ENCODE measurements at regions not wholly inside any gene's neighbourhood (a gene's known extent, or its start where the extent isn't known, plus 50 kb on each side); places are given as distances from the start of the nearest gene placed in this dataset.
"Not testable (repeated sequence)": the region's sequence is repeated elsewhere in the genome, so short reads cannot be mapped to it uniquely, and the experiment has no call there.

DNA sequence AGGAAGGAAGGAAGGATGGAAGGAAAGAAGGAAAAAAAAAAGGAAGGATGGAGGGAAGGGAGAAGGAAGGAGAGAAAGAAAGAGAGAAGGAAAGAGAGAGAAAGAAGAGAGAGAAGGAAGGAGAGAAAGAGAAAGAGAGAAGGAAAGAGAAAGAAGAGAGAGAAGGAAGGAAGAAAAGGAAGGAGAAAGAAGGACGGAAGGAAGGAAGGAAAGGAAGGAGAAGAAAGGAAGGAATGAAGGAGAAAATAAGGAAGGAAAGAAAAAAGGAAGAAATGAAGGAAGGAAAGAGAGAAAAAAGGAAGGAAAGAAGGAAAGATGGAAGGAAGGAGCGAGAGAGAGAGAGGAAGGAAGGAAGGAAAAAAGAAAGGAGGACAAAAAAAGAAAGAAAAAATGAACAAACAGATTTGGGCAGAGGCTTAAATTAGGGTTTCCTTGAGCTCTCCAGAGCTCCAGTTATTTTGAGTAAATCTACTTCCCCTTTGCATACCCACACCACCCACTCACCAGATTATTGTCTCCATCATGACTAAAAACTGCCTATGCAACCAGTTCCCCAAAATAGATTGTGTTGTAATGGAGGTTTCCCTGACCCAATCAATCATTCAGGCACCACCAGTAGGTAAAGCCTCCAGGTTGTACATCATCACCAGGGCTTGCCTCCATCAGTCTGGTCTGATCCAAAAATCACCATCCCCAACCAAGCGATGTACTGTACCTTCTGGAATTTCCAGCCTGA is 1722.9 kb upstream of the PCDH10 start:
- DNase-seq: no peak

DNA sequence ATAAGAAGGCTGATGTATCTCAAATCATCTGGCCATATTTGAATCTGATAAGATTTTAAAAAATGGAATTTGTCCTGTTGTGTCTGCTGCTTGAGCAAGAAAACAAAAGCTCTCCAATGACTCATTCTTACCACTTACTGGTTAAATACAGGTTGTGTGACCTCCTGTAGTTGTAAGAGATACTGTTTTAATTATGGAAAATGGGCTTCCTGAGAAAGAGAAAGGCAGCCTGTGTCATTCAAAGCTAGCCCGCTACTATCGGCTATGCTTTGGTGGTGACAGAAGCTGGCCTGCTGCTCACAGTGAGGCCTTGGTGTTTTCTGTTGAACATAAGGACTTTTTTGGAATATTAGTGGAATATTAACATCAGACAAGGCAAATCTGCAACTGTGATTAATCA is 1722.1 kb upstream of the PCDH10 start:
- no peak for DNase-seq

DNA sequence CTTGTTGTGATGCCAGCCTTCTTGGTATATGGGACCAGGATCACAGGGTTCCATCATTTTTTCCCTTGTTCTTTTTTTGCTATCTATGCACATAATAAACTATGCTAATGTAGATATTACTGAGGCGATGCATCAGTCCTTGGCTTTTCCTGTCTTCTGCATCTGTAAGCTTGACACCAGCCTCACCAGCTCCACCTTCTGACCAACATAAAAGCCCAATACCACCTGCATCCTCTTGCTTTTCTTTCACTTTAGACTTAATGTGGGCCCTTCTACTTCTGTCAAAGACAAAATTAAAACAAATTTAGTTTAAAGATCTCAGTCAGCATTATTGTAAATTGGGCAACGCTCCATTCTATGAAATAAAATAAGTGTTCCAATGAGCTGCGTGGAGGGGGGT is 1718.8 kb upstream of the PCDH10 start:
- DNase-seq: no peak

DNA sequence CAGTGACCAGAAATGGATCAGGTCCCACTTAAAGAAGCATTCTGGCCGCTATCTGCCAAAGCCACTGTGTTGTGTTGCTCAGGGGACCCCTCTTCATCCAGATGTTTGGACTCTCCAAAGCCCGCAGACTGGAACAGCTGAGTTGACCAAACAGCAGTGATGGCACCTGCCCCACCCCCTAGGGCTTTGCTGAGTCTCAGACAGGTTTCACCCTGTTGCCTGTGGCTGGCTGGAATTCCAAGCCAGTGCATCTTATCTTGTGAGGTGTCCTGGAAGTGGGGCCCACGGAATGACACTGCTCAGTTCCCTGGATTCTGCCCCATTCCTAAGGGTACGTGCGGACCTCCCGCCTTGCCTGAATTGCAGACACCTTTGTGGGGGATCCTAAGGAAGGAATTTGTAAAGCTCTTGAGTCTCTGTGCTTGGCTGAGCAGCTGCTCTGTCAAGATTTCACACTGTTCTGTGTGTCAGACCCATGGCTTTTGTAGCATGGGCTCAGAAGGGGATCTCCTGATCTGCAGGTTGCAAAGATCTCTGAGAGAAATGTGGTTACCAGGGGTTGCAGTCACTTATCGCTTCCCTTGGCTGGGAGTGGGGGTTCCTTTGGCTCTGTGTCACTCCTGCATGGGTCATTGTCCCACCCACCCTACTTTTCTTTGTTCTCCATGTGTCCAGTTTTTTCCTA is 1707.9 kb upstream of the PCDH10 start:
- DNase-seq: no peak

DNA sequence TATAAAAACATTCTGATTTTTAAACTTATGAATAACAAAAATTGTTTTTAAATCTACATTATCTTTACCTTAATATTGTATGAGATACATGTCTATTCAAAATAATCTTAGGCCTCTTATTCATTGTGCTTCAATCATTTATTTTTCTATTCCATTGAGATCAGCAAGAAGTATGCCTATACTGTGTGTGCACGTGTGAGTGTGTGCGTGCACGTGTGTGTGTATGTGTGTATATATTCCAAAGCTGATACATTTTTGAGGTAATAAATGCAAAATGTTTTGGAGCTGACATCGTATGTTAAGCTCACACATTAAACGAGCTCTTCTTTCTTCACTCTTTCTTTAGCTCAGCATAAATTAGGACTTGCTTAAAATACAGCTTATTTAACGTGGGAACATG is 1701.2 kb upstream of the PCDH10 start:
- DNase-seq: no peak

DNA sequence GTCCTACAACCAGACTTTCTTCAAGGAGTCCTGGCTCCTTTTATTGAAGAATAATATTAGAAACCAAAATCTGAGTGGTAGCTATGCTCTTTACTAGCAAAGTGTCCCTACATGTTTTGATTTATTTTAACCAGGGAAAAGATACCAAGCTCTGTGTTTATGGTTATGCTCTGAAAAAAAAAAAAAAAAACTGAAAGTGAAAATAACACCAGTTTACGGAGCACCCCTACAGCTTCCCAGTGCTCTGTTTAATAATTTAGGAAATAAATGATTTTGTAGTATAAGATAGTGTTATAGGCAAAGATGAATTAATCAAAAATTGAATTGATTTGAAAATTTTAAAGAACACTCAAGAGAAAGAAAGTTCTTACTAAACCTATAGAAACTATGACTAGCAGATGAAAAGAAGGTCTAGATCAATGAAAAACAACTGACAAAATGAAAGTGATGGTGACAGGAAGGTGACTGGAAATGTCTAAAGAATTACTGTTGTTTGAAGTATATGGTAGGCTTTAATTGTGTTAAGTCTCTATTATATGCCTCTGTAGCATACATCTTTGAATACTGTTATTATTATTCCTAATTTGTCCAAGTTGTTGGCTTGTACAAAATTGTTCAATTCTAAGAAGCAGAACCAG is 1698.4 kb upstream of the PCDH10 start:
- DNase-seq: no peak

DNA sequence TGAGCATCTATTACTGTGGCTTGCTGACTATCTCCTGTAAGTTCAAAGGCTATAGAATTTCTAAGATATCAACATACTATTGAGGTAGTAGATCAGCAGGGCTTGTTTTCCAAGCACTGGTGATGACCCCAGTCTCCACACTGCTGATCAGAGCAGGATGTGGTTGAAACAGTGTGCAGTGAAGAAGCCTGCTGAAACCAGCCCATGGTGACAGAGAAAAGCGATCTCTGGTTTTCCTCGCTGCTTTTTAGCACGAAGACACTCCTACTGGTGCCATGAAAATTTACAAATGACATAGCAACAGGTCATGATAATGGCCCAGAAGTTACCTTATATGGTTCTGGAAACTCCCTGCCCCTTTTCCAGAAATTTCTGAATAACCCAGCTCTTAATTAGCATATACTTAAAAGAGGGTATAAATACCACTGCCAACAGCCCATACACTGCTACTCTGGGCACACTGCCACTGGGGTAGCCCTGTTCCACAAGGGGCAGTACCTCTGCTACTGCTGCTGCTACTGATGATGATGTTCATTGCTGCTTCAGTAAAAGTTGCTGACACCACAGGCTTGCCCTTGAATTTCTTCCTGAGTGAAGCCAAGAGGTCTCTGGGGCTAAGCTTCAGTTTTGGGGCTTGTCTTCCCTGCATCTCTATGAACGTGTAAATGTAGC is 1689.5 kb upstream of the PCDH10 start:
- DNase-seq: no peak

DNA sequence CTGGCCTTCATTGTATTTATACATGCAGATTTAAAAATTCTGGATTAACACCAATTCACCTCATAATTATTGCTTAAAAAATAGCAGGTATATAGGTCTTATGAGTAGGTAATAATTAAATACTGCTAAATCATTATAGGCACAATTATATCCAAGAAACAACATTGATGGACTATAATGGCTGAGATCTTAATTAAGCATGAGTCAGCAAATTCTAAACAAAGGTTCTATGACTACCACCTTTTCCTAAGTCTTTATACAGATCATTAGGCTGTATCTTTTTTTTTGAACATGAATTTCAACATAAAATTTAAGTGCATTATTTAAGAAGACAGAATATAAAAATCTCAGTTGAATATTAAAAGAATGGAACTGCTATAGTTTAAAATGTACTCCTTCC is 1678.7 kb upstream of the PCDH10 start:
- DNase-seq: no peak

DNA sequence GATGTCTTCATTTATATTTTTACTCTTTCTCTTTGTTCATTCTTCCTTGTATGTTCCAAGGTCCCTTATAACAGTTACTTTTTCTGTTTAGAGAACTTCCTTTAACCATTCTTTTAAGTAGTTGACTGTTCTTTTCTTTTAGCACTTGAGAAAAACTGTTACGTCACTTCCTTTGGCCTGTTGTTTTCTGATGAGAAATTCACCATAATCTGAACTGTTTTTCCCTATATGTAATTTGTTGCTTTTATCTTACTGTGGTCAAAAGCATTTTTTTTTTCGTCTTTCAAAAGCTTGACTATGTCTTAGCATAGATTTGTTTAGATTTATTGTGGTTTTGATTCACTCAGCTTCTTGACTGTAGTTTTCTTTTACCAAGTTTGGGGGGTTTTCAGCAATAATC is 1660.3 kb upstream of the PCDH10 start:
- no peak for DNase-seq

DNA sequence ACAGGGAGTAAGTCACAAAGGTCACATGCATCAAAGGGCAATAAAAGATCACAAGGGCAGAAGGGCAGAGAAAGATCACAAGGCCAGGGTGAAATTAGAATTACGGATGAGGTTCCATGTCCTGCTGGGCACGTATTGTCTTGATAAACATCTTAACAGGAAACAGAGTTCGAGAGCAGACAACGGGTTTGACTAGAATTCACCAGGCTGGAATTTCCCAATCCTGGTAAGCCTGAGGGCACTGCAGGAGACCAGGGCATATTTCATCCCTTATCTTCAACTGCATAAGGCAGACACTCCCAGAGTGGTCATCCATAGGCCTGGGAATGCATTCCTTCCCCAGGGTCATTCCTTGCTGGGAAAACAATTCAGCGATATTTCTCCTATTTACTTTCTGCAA is 1652.9 kb upstream of the PCDH10 start:
- DNase-seq: not testable (repeated sequence)

DNA sequence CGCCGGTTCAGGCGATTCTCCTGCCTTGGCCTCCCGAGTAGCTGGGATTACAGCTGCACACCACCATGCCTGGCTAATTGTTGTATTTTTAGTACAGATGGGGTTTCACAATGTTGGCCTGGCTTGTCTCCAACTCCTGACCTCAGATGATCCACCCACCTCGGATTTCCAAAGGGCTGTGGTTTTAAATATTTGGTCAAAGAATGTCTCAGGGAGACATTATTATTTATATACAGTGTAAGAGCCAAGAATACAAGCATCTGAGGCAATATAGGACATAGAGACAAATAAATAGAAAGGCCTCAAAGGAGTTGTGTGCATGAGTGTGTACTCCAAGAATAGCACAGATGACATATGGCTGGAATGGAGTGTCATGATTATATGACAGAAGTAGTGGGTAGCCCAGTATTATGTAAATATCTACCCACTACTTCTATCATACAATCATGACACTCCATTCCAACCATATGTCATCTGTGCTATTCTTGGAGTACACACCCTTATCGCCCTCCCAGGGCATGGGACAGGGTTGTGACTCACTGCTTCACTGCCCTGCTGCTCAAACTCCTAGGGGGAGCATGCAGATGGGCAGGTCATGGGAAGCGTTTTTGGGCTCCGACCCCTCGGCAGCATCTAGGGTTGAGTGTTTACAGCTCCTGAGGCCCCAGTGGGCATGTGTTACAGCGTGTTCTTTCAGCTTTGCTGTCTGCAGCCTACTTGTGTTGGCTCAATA is 1649.8 kb upstream of the PCDH10 start:
- DNase-seq: no peak

DNA sequence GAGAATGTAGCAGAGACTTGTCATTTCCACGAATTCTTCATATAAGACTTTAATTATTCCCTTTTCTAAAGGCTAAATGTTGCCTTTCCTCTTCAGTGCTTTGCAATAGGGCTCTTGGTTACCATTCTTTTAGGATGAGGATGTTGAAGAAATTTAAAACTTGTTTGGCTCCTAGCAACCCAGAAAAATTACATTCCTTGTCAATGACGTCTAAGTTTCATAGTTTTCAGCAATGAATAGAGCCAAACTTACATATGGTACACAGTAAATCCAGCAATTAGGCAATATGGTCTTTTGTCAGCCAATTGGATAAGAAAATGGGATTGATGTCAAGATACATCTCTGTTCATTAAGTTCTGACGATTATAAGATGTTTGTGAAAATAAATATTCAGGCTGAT is 1639.6 kb upstream of the PCDH10 start:
- no peak for DNase-seq

DNA sequence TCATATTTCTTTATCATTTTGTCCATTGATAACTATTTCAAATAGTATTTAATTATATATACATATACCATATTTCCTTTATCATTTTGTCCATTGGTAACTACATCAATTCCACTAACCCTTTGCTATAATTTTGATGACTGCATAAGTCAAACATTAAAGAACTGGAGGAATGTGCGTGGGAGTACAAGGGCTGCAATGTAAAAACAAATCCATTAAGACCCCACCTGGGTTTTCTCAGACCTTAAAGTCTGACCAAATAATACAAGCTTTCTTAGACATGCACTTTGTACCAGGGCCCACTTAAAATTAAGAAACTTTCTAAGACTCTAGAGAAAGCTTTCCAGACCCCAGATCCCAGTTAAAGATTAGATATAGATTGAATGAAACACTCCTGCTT is 1622.4 kb upstream of the PCDH10 start:
- DNase-seq: no peak

DNA sequence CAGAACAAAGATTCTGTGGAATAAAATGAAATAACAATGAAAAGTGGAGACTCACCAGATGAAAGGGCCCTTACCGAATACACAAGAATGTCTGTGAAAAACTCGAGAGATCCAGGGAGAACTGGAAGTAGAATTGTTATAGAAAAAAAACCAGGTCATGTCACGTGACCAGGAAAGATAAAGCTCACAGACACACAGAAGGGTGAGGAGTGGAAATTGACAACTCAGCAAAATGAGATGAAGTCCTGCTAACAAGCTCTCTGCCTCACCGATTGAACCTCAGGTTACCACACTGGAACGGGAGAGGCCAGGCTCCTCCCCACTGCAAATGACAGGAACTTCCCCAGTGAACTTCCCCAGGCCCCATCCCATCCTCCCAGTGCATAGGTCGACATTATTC is 1618.0 kb upstream of the PCDH10 start:
- no peak for DNase-seq

DNA sequence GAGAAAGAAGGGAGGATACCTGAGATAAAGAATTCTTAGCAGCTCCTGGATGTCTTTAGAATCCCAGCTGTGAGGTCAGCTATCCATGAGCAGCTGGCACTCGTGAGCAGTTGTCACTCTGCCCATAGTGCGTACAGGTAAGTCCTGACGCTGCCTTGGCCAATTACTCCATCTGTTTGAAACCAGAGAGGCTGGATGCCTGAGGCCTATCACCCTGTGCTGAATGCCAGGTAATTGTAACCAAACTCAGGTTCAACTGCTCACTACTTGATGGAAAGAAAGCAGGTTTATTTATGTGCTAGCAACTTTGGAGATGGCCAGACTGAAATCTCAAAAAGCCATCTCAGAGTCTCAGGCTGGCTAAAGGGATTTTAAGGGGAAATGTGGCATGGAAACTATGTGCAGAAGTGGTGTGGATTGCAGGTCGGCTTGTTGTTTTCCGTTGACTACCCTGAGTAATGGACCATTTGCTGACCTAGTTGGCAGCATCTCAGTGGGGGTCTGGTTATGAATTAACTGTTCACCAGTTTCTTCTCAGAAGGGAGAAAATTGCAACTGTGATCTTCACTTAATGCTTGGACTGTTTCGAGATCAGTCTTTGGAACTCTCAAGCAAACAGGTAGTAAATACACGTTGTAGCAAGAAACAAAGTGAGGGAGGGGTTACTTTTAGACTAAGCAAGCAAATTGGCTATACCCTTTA is 1614.0 kb upstream of the PCDH10 start:
- DNase-seq: no peak

DNA sequence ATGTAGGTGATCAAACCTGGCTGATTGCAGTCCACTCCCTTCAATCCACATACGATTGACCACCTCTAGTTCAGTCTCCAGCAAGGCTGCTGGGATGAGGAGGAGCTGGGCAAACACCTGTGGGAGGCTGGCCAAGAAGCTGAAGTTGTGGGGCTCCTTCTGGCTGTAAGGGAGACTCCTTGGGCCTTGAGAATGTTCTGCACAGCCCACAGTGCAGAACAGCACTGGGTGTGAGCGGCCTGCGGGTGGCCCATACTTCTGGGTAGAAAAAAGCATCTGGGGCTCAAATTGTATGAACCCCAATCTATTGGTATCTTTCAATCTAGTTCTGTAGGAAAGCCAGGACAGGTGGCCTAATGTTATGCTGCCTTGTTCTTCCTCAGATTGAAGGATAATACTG is 1608.8 kb upstream of the PCDH10 start:
- no peak for DNase-seq

DNA sequence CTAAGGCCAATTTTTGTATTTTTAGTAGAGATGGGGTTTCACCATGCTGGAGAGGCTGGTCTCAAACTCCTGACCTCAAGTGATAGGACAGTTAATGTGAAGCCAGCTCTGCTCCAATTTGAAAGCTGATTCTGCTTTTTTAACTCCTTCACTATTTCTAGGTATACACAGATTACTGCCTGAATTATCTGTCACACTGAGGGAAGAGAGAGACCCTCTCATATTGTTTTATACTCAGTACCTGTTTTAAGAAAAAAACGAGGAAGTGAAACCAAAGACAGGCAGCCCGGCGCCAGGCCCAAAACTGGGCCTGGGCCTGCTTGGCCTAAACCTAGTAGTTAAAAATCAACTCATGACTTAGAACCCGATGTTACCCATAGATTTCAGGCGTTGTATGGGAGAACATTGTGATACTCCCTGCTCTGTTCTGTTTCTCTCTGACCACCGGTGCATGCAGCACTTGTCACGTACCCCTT is 1601.5 kb upstream of the PCDH10 start:
- DNase-seq: no peak

DNA sequence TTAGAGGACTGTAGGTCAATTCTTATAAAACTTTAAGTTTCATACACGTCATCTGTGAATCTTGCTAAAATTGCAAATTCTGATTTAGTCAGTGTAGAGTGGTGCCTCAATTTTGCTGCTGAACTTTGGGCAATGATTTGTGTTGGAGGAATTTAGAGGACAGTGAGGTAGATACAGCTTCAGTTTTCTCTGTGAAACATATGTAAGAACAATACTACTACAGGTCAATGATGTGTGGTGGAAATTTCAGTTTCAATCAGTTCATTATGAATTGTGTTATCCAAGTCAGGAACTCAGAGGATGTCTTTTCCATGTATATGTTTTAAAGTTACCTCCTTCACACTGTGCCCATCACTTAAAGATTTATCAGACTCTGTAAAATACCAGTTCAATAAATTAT is 1597.8 kb upstream of the PCDH10 start:
- DNase-seq: no peak

DNA sequence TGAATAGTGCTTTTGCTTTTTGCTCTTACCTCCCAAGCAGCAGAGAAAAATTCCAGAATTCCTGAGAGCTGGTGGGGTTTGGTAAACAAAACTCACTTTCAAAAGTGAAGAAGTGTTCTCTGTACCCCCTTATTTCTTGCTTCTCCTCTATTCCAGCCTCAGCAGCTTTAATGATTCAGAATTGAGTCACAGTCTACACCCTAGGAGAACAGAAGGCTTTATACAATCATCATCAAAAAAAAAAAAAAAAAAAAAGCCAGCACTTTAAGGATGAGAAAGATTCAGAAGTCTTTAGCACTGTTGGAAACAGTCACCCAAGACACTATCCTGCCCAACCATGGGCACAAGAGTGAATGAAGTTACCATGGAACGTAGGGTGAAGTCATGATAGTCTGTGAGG is 1583.1 kb upstream of the PCDH10 start:
- no peak for DNase-seq

DNA sequence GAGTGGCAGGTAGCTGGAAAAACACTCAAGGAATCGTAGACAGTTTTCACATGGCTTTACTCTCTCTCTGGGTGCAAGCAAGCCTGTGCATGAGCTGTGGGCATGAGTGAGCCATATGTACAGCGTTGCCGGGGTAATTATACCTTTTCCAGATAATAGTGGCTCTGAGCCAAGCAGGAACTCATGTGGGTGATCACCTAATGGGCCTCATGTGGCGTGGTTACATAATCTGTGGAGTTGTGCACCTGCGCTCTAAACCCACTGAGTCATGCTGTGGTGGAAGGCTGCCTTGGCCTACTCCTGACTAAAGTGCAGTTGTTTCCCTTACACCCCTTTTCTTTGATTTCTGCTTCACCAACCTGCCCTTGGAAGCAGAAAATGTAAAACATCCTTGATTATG is 1564.5 kb upstream of the PCDH10 start:
- no peak for DNase-seq

DNA sequence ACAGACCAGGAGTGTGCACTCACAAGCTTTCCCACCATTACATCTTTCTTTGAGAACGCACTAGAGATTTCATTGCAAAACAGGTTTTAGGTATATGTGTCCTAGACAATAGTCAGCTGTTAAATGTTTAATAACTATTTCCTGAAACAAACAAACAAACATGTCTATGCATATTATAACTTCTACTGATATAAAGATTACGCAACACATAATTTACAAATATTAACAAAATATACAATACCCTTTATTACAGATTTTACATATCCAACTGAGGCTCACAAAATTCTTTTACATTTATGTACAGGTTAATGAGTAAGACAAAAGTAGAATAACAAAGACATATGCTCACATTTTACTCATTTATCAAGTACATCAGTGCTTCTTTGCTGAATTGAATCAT is 1554.0 kb upstream of the PCDH10 start:
- DNase-seq: no peak

DNA sequence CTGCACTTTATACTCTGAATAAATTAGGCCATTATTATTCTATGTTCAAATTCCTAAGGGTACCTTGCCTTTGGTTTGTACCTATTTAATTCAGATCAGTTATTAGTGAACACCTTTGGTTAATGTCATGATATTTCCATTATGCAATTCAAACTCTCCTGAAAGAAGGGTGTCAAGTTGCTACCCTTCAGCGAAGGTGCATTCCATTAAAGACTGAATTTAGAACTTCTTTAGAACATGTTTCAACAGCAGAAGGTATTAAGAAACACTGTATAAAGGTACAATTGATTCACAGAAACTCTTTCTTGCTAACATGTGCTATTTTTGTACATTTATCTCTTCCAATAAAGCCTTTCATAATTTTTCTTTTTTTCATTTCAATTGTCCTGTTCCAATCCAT is 1545.4 kb upstream of the PCDH10 start:
- no peak for DNase-seq
